Ascending aorta (tissue), 2 donors: ENCODE measurements at regions not wholly inside any gene's neighbourhood (a gene's known extent, or its start where the extent isn't known, plus 50 kb on each side); places are given as distances from the start of the nearest gene placed in this dataset.
"Not testable (repeated sequence)": the region's sequence is repeated elsewhere in the genome, so short reads cannot be mapped to it uniquely, and the experiment has no call there.

Experiments
- DNase-seq, 2 donors: peaks; one replicate each; pipeline ENCODE4 v3.0.0-alpha.2; 2019; ENCODE audit warnings: low spot score in 2 of 2
- H3K27ac ChIP-seq, 2 donors: fragments of 200-600 bp; sonication (generic); one replicate each; pipeline ENCODE4 v1.5.1; 2016 to 2017; ENCODE audit warnings: mild to moderate bottlenecking in 1 of 2
- H3K27me3 ChIP-seq: fragments of 200-600 bp; sonication (generic); one replicate; pipeline ENCODE4 v1.5.1; 2017
- H3K36me3 ChIP-seq, 2 donors: fragments of 200-600 bp; sonication (generic); one replicate each; pipeline ENCODE4 v1.5.1; 2016
- H3K4me1 ChIP-seq, 2 donors: fragments of 200-600 bp; sonication (generic); one replicate each; pipeline ENCODE4 v1.5.1; 2016 to 2017; ENCODE audit warnings: mild to moderate bottlenecking in 1 of 2
- H3K4me3 ChIP-seq, 2 donors: fragments of 200-600 bp; sonication (generic); one replicate each; pipeline ENCODE4 v1.5.1; 2016 to 2017; ENCODE audit warnings: mild to moderate bottlenecking in 1 of 2
- H3K9me3 ChIP-seq, 2 donors: fragments of 200-600 bp; sonication (generic); one replicate each; pipeline ENCODE4 v1.5.1; 2016
- intact Hi-C: fragments of 100-400 bp; cut with DNase I; formaldehyde crosslinking; loops from one replicate; pipeline ENCODE4 v1.15.1; 2023

- H3K27me3 ChIP-seq, DNase-seq, H3K9me3 ChIP-seq, intact Hi-C loops, H3K36me3 ChIP-seq, H3K4me1 ChIP-seq, H3K27ac ChIP-seq, H3K4me3 ChIP-seq: not testable (repeated sequence)
Measured at GRCh38 chr15:20253047-20253615, 288.5 kb downstream of the GOLGA6L6 start.

- DNase-seq, H3K27ac ChIP-seq, H3K4me3 ChIP-seq, intact Hi-C loops, H3K36me3 ChIP-seq, H3K9me3 ChIP-seq, H3K27me3 ChIP-seq, H3K4me1 ChIP-seq: not testable (repeated sequence)
Measured at GRCh38 chr15:20252040-20252439, 289.6 kb downstream of the GOLGA6L6 start.

- intact Hi-C loops: not testable (repeated sequence)
Measured at GRCh38 chr15:20251214-20252005, 290.2 kb downstream of the GOLGA6L6 start.

GRCh38 chr15:20250206-20250605 is 291.4 kb downstream of the GOLGA6L6 start:
- H3K9me3 ChIP-seq, intact Hi-C loops, H3K27me3 ChIP-seq, H3K4me3 ChIP-seq, H3K27ac ChIP-seq, DNase-seq, H3K4me1 ChIP-seq, H3K36me3 ChIP-seq: not testable (repeated sequence)

More at GRCh38 chr15:20251214-20252005, 290.2 kb downstream of the GOLGA6L6 start:
- not testable (repeated sequence) for H3K4me1 ChIP-seq, DNase-seq, H3K9me3 ChIP-seq, H3K27ac ChIP-seq, H3K36me3 ChIP-seq, H3K27me3 ChIP-seq, H3K4me3 ChIP-seq

GRCh38 chr15:20249677-20249970 is 292.0 kb downstream of the GOLGA6L6 start:
- H3K27me3 ChIP-seq, H3K36me3 ChIP-seq, H3K9me3 ChIP-seq, H3K4me3 ChIP-seq, intact Hi-C loops, H3K4me1 ChIP-seq, H3K27ac ChIP-seq, DNase-seq: not testable (repeated sequence)

GRCh38 chr15:20248434-20248833 is 293.2 kb downstream of the GOLGA6L6 start:
- intact Hi-C loops, H3K9me3 ChIP-seq, H3K4me3 ChIP-seq, H3K4me1 ChIP-seq, H3K27ac ChIP-seq, DNase-seq, H3K36me3 ChIP-seq, H3K27me3 ChIP-seq: not testable (repeated sequence)

- H3K27ac ChIP-seq, DNase-seq, H3K36me3 ChIP-seq, H3K4me1 ChIP-seq, H3K9me3 ChIP-seq, H3K27me3 ChIP-seq, intact Hi-C loops, H3K4me3 ChIP-seq: not testable (repeated sequence)
Measured at GRCh38 chr15:20247137-20247536, 294.5 kb downstream of the GOLGA6L6 start.

- H3K9me3 ChIP-seq, intact Hi-C loops, H3K4me3 ChIP-seq, H3K36me3 ChIP-seq, H3K27me3 ChIP-seq, H3K4me1 ChIP-seq, H3K27ac ChIP-seq, DNase-seq: not testable (repeated sequence)
Measured at GRCh38 chr15:20246624-20247023, 295.0 kb downstream of the GOLGA6L6 start.

- H3K9me3 ChIP-seq, H3K4me3 ChIP-seq, DNase-seq, H3K27ac ChIP-seq, H3K27me3 ChIP-seq, H3K36me3 ChIP-seq, H3K4me1 ChIP-seq, intact Hi-C loops: not testable (repeated sequence)
Measured at GRCh38 chr15:20245856-20246255, 295.7 kb downstream of the GOLGA6L6 start.

- H3K36me3 ChIP-seq, DNase-seq, H3K27me3 ChIP-seq, H3K9me3 ChIP-seq, intact Hi-C loops, H3K4me3 ChIP-seq, H3K4me1 ChIP-seq, H3K27ac ChIP-seq: not testable (repeated sequence)
Measured at GRCh38 chr15:20244792-20245191, 296.8 kb downstream of the GOLGA6L6 start.

GRCh38 chr15:20243486-20244240 is 297.9 kb downstream of the GOLGA6L6 start:
- DNase-seq, H3K4me3 ChIP-seq, H3K27me3 ChIP-seq, H3K9me3 ChIP-seq, intact Hi-C loops, H3K36me3 ChIP-seq, H3K27ac ChIP-seq, H3K4me1 ChIP-seq: not testable (repeated sequence)

- intact Hi-C loops, H3K27ac ChIP-seq, DNase-seq: not testable (repeated sequence)
Measured at GRCh38 chr15:20240366-20240917, 301.2 kb downstream of the GOLGA6L6 start.

GRCh38 chr15:20239186-20239585 is 302.4 kb downstream of the GOLGA6L6 start:
- H3K36me3 ChIP-seq, H3K4me3 ChIP-seq, H3K9me3 ChIP-seq, intact Hi-C loops, H3K27me3 ChIP-seq, DNase-seq, H3K27ac ChIP-seq, H3K4me1 ChIP-seq: not testable (repeated sequence)

More at GRCh38 chr15:20240366-20240917, 301.2 kb downstream of the GOLGA6L6 start:
- H3K9me3 ChIP-seq, H3K36me3 ChIP-seq, H3K4me3 ChIP-seq, H3K4me1 ChIP-seq, H3K27me3 ChIP-seq: not testable (repeated sequence)
